OCI-LY7 (cell line): ENCODE measurements at regions not wholly inside any gene's neighbourhood (a gene's known extent, or its start where the extent isn't known, plus 50 kb on each side); places are given as distances from the start of the nearest gene placed in this dataset.

Source experiments
- BruUV-seq: library from RNA; stranded (reverse); fragments of 400-500 nt; replicated peaks from 2 replicates; lab custom pipeline; 2021; lab: Mats Ljungman, UMichigan
- CTCF ChIA-PET: fragments of 300-600 bp; sonication (Branson Sonifier 250); formaldehyde crosslinking; loops from one replicate; lab custom pipeline; 2022; ENCODE audit warnings: antibody characterized with exemption; ENCODE audit not compliant: unreplicated experiment; lab: Charles Lee
- POLR2A ChIA-PET: fragments of 300-600 bp; sonication (Branson Sonifier 250); formaldehyde crosslinking; loops from one replicate; lab custom pipeline; 2022; ENCODE audit warnings: antibody characterized with exemption; lab: Charles Lee
- DNase-seq: peaks from one replicate; pipeline ENCODE4 v3.0.0-alpha.2; 2015; ENCODE audit warnings: low spot score
- H2AFZ ChIP-seq: fragments of 200-600 bp; sonication (generic), shearing (Covaris generic); 2 replicates; pipeline ENCODE4 v1.6.1; 2014; ENCODE audit warnings: mild to moderate bottlenecking, antibody characterized with exemption, low read length, moderate library complexity
- H3K27ac ChIP-seq: fragments of 200-600 bp; sonication (generic); 2 replicates; pipeline ENCODE4 v1.5.1; 2014; ENCODE audit warnings: mixed run types, low read depth, mild to moderate bottlenecking, moderate library complexity, low read length, inconsistent platforms; ENCODE audit not compliant: poor library complexity, severe bottlenecking
- H3K36me3 ChIP-seq: fragments of 200-600 bp; sonication (generic); 2 replicates; pipeline ENCODE4 v1.6.1; 2014; ENCODE audit warnings: mild to moderate bottlenecking, antibody characterized with exemption, low read length, moderate library complexity, mixed read lengths; ENCODE audit not compliant: insufficient read depth
- H3K4me1 ChIP-seq: fragments of 200-600 bp; sonication (generic); 2 replicates; pipeline ENCODE4 v1.5.1; 2014; ENCODE audit warnings: mild to moderate bottlenecking, low read length; ENCODE audit not compliant: insufficient read depth, poor library complexity, severe bottlenecking
- H3K4me2 ChIP-seq: fragments of 200-600 bp; sonication (generic); 2 replicates; pipeline ENCODE4 v1.6.1; 2014; ENCODE audit warnings: mild to moderate bottlenecking, low read length
- H3K4me3 ChIP-seq: fragments of 200-600 bp; sonication (generic); 2 replicates; pipeline ENCODE4 v1.5.1; 2014; ENCODE audit warnings: mild to moderate bottlenecking, low read depth, low read length; ENCODE audit not compliant: poor library complexity, severe bottlenecking
- H3K79me2 ChIP-seq: fragments of 200-600 bp; sonication (generic); 2 replicates; pipeline ENCODE4 v1.6.1; 2016; ENCODE audit warnings: low read depth, mild to moderate bottlenecking, low read length, moderate library complexity, mixed read lengths; ENCODE audit not compliant: insufficient read depth
- H3K9me2 ChIP-seq: fragments of 200-600 bp; sonication (generic); 2 replicates; pipeline ENCODE4 v1.6.1; 2016; ENCODE audit warnings: mild to moderate bottlenecking, low read length, mixed read lengths; ENCODE audit not compliant: insufficient read depth
- H3K9me3 ChIP-seq: fragments of 200-600 bp; sonication (generic); 2 replicates; pipeline ENCODE4 v1.6.1; 2014; ENCODE audit warnings: mild to moderate bottlenecking, mixed run types, low read length, mixed read lengths
- H4K20me1 ChIP-seq: fragments of 200-600 bp; sonication (generic); 2 replicates; pipeline ENCODE4 v1.6.1; 2014; ENCODE audit warnings: mild to moderate bottlenecking, antibody characterized with exemption, low read length, moderate library complexity, mixed read lengths; ENCODE audit not compliant: insufficient read depth
- EZH2phosphoT487 ChIP-seq: fragments of 200-600 bp; sonication (generic); IDR thresholded peaks from 2 replicates; pipeline ENCODE4 v1.6.1; 2018; ENCODE audit warnings: low read depth, borderline replicate concordance, mild to moderate bottlenecking, mixed run types, antibody characterized with exemption, low read length, moderate library complexity, mixed read lengths
- intact Hi-C: fragments of 100-400 bp; cut with micrococcal nuclease; formaldehyde crosslinking; loops from one replicate; pipeline ENCODE4 v1.10.0; 2022; ENCODE audit not compliant: unreplicated experiment
- TF ChIP-seq, protein P1 (sequence below): fragments of 200-600 bp; sonication (generic); conservative IDR thresholded peaks from 2 replicates; pipeline ENCODE4 v1.5.1; 2014; ENCODE audit warnings: mild to moderate bottlenecking, antibody characterized with exemption, low read length, moderate library complexity, mixed read lengths

DNA sequence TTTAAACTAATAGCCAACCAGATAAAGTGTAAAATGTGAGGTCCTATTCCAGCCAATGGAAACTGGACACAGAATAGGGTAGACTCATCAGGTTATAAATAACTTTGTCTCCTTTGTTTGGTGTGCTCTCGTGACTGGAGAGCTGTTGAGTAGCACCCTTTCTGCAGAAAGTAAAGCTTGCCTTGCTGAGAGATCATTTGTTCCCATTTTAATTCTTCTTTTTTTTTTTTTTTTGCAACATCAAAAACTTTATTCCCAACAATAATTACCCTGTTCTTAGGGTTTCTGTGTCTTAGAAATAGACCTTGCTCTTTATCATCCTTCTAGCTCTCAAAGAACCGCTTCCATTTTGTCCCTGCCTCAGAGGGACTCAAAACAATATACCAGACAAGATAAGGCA lies 220.4 kb downstream of the FAM76B start:
- H3K4me2 ChIP-seq: no peak overlapping the region

GRCh38 chr11:95568281-95568680 lies 221.3 kb downstream of the FAM76B start:
- no TSS peak for BruUV-seq
- POLR2A ChIA-PET: interaction anchor here (0.6 kb wide), 1 partner anchor 404 kb away, joined by 3 read pairs; no protein-coding TSS in a partner anchor
- H2AFZ ChIP-seq: no peak overlapping the region

More for the DNA sequence above, 220.4 kb downstream of the FAM76B start:
- no peak overlapping the region for H3K4me3 ChIP-seq
- H3K27ac ChIP-seq: no peak overlapping the region
- intact Hi-C loops: no loop called here
- no TSS peak for BruUV-seq
- no peaks in the 10 kb centered on the region for H3K79me2 ChIP-seq
- POLR2A ChIA-PET: no interaction called here
- TF ChIP-seq, protein P1, sequence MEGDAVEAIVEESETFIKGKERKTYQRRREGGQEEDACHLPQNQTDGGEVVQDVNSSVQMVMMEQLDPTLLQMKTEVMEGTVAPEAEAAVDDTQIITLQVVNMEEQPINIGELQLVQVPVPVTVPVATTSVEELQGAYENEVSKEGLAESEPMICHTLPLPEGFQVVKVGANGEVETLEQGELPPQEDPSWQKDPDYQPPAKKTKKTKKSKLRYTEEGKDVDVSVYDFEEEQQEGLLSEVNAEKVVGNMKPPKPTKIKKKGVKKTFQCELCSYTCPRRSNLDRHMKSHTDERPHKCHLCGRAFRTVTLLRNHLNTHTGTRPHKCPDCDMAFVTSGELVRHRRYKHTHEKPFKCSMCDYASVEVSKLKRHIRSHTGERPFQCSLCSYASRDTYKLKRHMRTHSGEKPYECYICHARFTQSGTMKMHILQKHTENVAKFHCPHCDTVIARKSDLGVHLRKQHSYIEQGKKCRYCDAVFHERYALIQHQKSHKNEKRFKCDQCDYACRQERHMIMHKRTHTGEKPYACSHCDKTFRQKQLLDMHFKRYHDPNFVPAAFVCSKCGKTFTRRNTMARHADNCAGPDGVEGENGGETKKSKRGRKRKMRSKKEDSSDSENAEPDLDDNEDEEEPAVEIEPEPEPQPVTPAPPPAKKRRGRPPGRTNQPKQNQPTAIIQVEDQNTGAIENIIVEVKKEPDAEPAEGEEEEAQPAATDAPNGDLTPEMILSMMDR: no peak
- TF ChIP-seq EZH2phosphoT487: no peak
- no peaks in the 10 kb centered on the region for H4K20me1 ChIP-seq
- H2AFZ ChIP-seq: no peak overlapping the region
- no peaks in the 10 kb centered on the region for H3K4me1 ChIP-seq
- H3K9me3 ChIP-seq: no peaks in the 10 kb centered on the region
- no peak for DNase-seq
- no peaks in the 10 kb centered on the region for H3K9me2 ChIP-seq
- no peaks in the 10 kb centered on the region for H3K36me3 ChIP-seq
- CTCF ChIA-PET: no interaction called here

GRCh38 chr11:95567685-95568084 lies 221.9 kb downstream of the FAM76B start:
- BruUV-seq: no TSS peak
- Histone ChIP-seq H3K36me3 (no peaks in the 10 kb centered on the region), H3K4me2 (no peak overlapping the region), H3K79me2 (no peaks in the 10 kb centered on the region), H4K20me1 (no peaks in the 10 kb centered on the region), H3K9me3 (no peaks in the 10 kb centered on the region), H3K9me2 (no peaks in the 10 kb centered on the region), H3K4me3 (no peak overlapping the region), H2AFZ (no peak overlapping the region), H3K27ac (no peak overlapping the region), H3K4me1 (no peaks in the 10 kb centered on the region)
- ChIA-PET POLR2A (interaction anchor here (0.6 kb wide), 2 partner anchors 128 to 404 kb away, joined by 3 read pairs; no protein-coding TSS in a partner anchor), CTCF (no interaction called here)
- intact Hi-C loops: no loop called here
- TF ChIP-seq, protein P1: no peak
- TF ChIP-seq EZH2phosphoT487: no peak
- no peak for DNase-seq

More at GRCh38 chr11:95568281-95568680, 221.3 kb downstream of the FAM76B start:
- H3K4me1 ChIP-seq: no peaks in the 10 kb centered on the region
- CTCF ChIA-PET: no interaction called here
- no peak for TF ChIP-seq EZH2phosphoT487
- TF ChIP-seq, protein P1: no peak
- intact Hi-C loops: no loop called here
- H3K27ac ChIP-seq: no peak overlapping the region
- H3K9me2 ChIP-seq: no peaks in the 10 kb centered on the region
- no peak overlapping the region for H3K4me3 ChIP-seq
- H3K36me3 ChIP-seq: no peaks in the 10 kb centered on the region
- no peaks in the 10 kb centered on the region for H3K9me3 ChIP-seq
- no peak for DNase-seq
- no peaks in the 10 kb centered on the region for H3K79me2 ChIP-seq
- no peaks in the 10 kb centered on the region for H4K20me1 ChIP-seq
- no peak overlapping the region for H3K4me2 ChIP-seq
